Prostate gland (tissue), 2 donors: ENCODE measurements at regions not wholly inside any gene's neighbourhood (a gene's known extent, or its start where the extent isn't known, plus 50 kb on each side); places are given as distances from the start of the nearest gene placed in this dataset.

Source experiments
- CTCF ChIP-seq, 4 experiments: fragments of 200-600 bp in 2 of 4; fragments of 450-650 bp in 2 of 4; sonication (generic) in 2 of 4; IDR thresholded peaks; 1 replicate in 3 of 4; 2 replicates in 1 of 4; pipeline ENCODE4 v1.5.1; 2016 to 2019; ENCODE audit warnings: antibody characterized with exemption in 4 of 4, mild to moderate bottlenecking in 2 of 4, moderate library complexity in 2 of 4
- POLR2A ChIP-seq: fragments of 450-650 bp; IDR thresholded peaks from one replicate; pipeline ENCODE4 v1.6.1; 2016; ENCODE audit warnings: antibody characterized with exemption, mild to moderate bottlenecking

GRCh38 chr3:168859143-168859542 lies 763.4 kb upstream of the GOLIM4 start:
- no peak for TF ChIP-seq CTCF (IDR thresholded peaks at IDR 0.05)
- no peak for TF ChIP-seq POLR2A
